ENCODE measurements at regions not wholly inside any gene's neighbourhood (a gene's known extent, or its start where the extent isn't known, plus 50 kb on each side); places are given as distances from the start of the nearest gene placed in this dataset.
"Not testable (repeated sequence)": the region's sequence is repeated elsewhere in the genome, so short reads cannot be mapped to it uniquely, and the experiment has no call there.

GRCh38 chr2:125224830-125225229 lies 1199.7 kb downstream of the CNTNAP5 start:
- no peak for DNase-seq

GRCh38 chr2:125227843-125228392 lies 1202.8 kb downstream of the CNTNAP5 start:
- no peak for DNase-seq

GRCh38 chr2:125240870-125241269 lies 1215.8 kb downstream of the CNTNAP5 start:
- DNase-seq: no peak

GRCh38 chr2:125243074-125243473 lies 1218.0 kb downstream of the CNTNAP5 start:
- no peak for DNase-seq

GRCh38 chr2:125254010-125254409 lies 1228.9 kb downstream of the CNTNAP5 start:
- no peak for DNase-seq

- no peak for DNase-seq
Observed at GRCh38 chr2:125259451-125259850, 1234.4 kb downstream of the CNTNAP5 start.

GRCh38 chr2:125260366-125260930 lies 1235.4 kb downstream of the CNTNAP5 start:
- DNase-seq: not testable (repeated sequence)

- no peak for DNase-seq
Observed at GRCh38 chr2:125264453-125264852, 1239.4 kb downstream of the CNTNAP5 start.

GRCh38 chr2:125267683-125268082 lies 1242.6 kb downstream of the CNTNAP5 start:
- no peak for DNase-seq

GRCh38 chr2:125272651-125273050 lies 1247.6 kb downstream of the CNTNAP5 start:
- DNase-seq: no peak

- no peak for DNase-seq
Observed at GRCh38 chr2:125274718-125275117, 1249.6 kb downstream of the CNTNAP5 start.

- no peak for DNase-seq
Observed at GRCh38 chr2:125280265-125280664, 1255.2 kb downstream of the CNTNAP5 start.

- no peak for DNase-seq
Observed at GRCh38 chr2:125281242-125281641, 1256.2 kb downstream of the CNTNAP5 start.

- DNase-seq: no peak
Observed at GRCh38 chr2:125296742-125297141, 1271.7 kb downstream of the CNTNAP5 start.

- DNase-seq: no peak
Observed at GRCh38 chr2:125310657-125311364, 1285.7 kb downstream of the CNTNAP5 start.

GRCh38 chr2:125312342-125312741 lies 1287.3 kb downstream of the CNTNAP5 start:
- DNase-seq: no peak

GRCh38 chr2:125313806-125314205 lies 1288.7 kb downstream of the CNTNAP5 start:
- DNase-seq: no peak

GRCh38 chr2:125318740-125319139 lies 1293.7 kb downstream of the CNTNAP5 start:
- DNase-seq: no peak

GRCh38 chr2:125324273-125324672 lies 1299.2 kb downstream of the CNTNAP5 start:
- DNase-seq: no peak

GRCh38 chr2:125330133-125330532 lies 1305.0 kb downstream of the CNTNAP5 start:
- DNase-seq: no peak

- no peak for DNase-seq
Observed at GRCh38 chr2:125341353-125341752, 1314.6 kb upstream of the GYPC start.

- not testable (repeated sequence) for DNase-seq
Observed at GRCh38 chr2:125353542-125353941, 1302.4 kb upstream of the GYPC start.

GRCh38 chr2:125364192-125364983 lies 1291.6 kb upstream of the GYPC start:
- DNase-seq: no peak

All from occipital lobe (tissue), 1 donor.